ENCODE measurements at regions not wholly inside any gene's neighbourhood (a gene's known extent, or its start where the extent isn't known, plus 50 kb on each side); places are given as distances from the start of the nearest gene placed in this dataset.

- 0 out of 2 replicates have a peak, but pooled peaks cover 4% of the 10 kb centered on the region for H3K27me3 ChIP-seq (ENCODE audit: low read length)
- peaks cover 17% of the 10 kb centered on the region; the same call in 1 of the 2 replicates for H3K9me3 ChIP-seq (ENCODE audit: insufficient read depth, low read length)
- no peaks in the 10 kb centered on the region for H4K20me1 ChIP-seq (ENCODE audit: low read depth, low read length)
- no peak overlapping the region for H3K27ac ChIP-seq (ENCODE audit: low read depth, low read length)
- H3K9ac ChIP-seq (ENCODE audit: low read length), result no peak overlapping the region
- no peaks in the 10 kb centered on the region for H3K79me2 ChIP-seq (ENCODE audit: insufficient read depth, low read length)
- TF ChIP-seq CTCF (IDR thresholded peaks at IDR 0.05; ENCODE audit: insufficient read depth, low read length, poor library complexity, severe bottlenecking) (no peak), EZH2phosphoT487 (conservative IDR thresholded peaks at IDR 0.05; ENCODE audit: low read length) (no peak)
- H3K9me2 ChIP-seq (replicated peaks; ENCODE audit: insufficient read depth, low read length), result no peaks in the 10 kb centered on the region
- no peak overlapping the region for H3K4me3 ChIP-seq (ENCODE audit: insufficient read depth, low read length, poor library complexity, severe bottlenecking)
- no peaks in the 10 kb centered on the region for H3K36me3 ChIP-seq (ENCODE audit: low read length)
- H2AFZ ChIP-seq (ENCODE audit: low read depth, low read length, severe bottlenecking), result no peak overlapping the region
- no peaks in the 10 kb centered on the region for H3F3A ChIP-seq (ENCODE audit: insufficient read depth)
- no peak overlapping the region for H3K4me2 ChIP-seq (ENCODE audit: low read depth, low read length, poor library complexity, severe bottlenecking)
These were observed 234.2 kb downstream of the TRIM36 start for GRCh38 chr5:114935490-114935889.

GRCh38 chr5:114928644-114929462 lies 240.9 kb downstream of the TRIM36 start:
- H3K36me3 ChIP-seq (ENCODE audit: low read length), result no peaks in the 10 kb centered on the region
- no peaks in the 10 kb centered on the region for H3K79me2 ChIP-seq (ENCODE audit: insufficient read depth, low read length)
- no peaks in the 10 kb centered on the region for H3K9me2 ChIP-seq (replicated peaks; ENCODE audit: insufficient read depth, low read length)
- H3K4me2 ChIP-seq (ENCODE audit: low read depth, low read length, poor library complexity, severe bottlenecking), result no peak overlapping the region
- TF ChIP-seq CTCF (IDR thresholded peaks at IDR 0.05; ENCODE audit: insufficient read depth, low read length, poor library complexity, severe bottlenecking) (no peak), EZH2phosphoT487 (conservative IDR thresholded peaks at IDR 0.05; ENCODE audit: low read length) (no peak)
- H3K4me3 ChIP-seq (ENCODE audit: insufficient read depth, low read length, poor library complexity, severe bottlenecking), result no peak overlapping the region
- no peak overlapping the region for H3K9ac ChIP-seq (ENCODE audit: low read length)
- H3F3A ChIP-seq (ENCODE audit: insufficient read depth), result no peaks in the 10 kb centered on the region
- H3K27me3 ChIP-seq (ENCODE audit: low read length), result 0 out of 2 replicates have a peak, but pooled peaks cover 3% of the 10 kb centered on the region
- H4K20me1 ChIP-seq (ENCODE audit: low read depth, low read length), result no peaks in the 10 kb centered on the region
- no peaks in the 10 kb centered on the region for H3K9me3 ChIP-seq (ENCODE audit: insufficient read depth, low read length)
- H3K27ac ChIP-seq (ENCODE audit: low read depth, low read length), result no peak overlapping the region
- H2AFZ ChIP-seq (ENCODE audit: low read depth, low read length, severe bottlenecking), result no peak overlapping the region

- TF ChIP-seq CTCF (IDR thresholded peaks at IDR 0.05; ENCODE audit: insufficient read depth, low read length, poor library complexity, severe bottlenecking), result no peak
- TF ChIP-seq EZH2phosphoT487 (conservative IDR thresholded peaks at IDR 0.05; ENCODE audit: low read length), result no peak
- no peak overlapping the region for H3K4me3 ChIP-seq (ENCODE audit: insufficient read depth, low read length, poor library complexity, severe bottlenecking)
- no peaks in the 10 kb centered on the region for H3F3A ChIP-seq (ENCODE audit: insufficient read depth)
- H3K27ac ChIP-seq (ENCODE audit: low read depth, low read length), result no peak overlapping the region
- no peak overlapping the region for H2AFZ ChIP-seq (ENCODE audit: low read depth, low read length, severe bottlenecking)
- no peaks in the 10 kb centered on the region for H3K9me2 ChIP-seq (replicated peaks; ENCODE audit: insufficient read depth, low read length)
- H3K9me3 ChIP-seq (ENCODE audit: insufficient read depth, low read length), result no peaks in the 10 kb centered on the region
- H4K20me1 ChIP-seq (ENCODE audit: low read depth, low read length), result no peaks in the 10 kb centered on the region
- H3K4me2 ChIP-seq (ENCODE audit: low read depth, low read length, poor library complexity, severe bottlenecking), result no peak overlapping the region
- H3K36me3 ChIP-seq (ENCODE audit: low read length), result no peaks in the 10 kb centered on the region
- H3K27me3 ChIP-seq (ENCODE audit: low read length), result no peaks in the 10 kb centered on the region
- H3K79me2 ChIP-seq (ENCODE audit: insufficient read depth, low read length), result no peaks in the 10 kb centered on the region
- H3K9ac ChIP-seq (ENCODE audit: low read length), result no peak overlapping the region
These were observed 244.9 kb downstream of the TRIM36 start for GRCh38 chr5:114924769-114925168.

All from SU-DHL-6 (cell line).